GM12878 (cell line): ENCODE measurements at regions not wholly inside any gene's neighbourhood (a gene's known extent, or its start where the extent isn't known, plus 50 kb on each side); places are given as distances from the start of the nearest gene placed in this dataset.

ENCODE experiments used
- ATAC-seq: fragments of 200-7000 bp; cut with Tn5 transposase; 3 replicates; pipeline ENCODE4 v1.9.1; 2020; ENCODE audit warnings: mild to moderate bottlenecking, moderate library complexity
- BruUV-seq: library from RNA; stranded (reverse); fragments of 400-500 nt; replicated peaks from 2 replicates; lab custom pipeline; 2021; lab: Mats Ljungman, UMichigan
- CTCF ChIA-PET: fragments of 300-600 bp; sonication (Branson Sonifier 250); formaldehyde crosslinking; extraction: SDS; loops from one replicate; lab custom pipeline; 2021; ENCODE audit warnings: inconsistent platforms; lab: Yijun Ruan, JAX
- POLR2A ChIA-PET: fragments of 350-600 bp; formaldehyde crosslinking; extraction: SDS; loops from one replicate; lab custom pipeline; 2021; ENCODE audit warnings: inconsistent platforms; lab: Charles Lee
- RAD21 ChIA-PET: fragments of 300-600 bp; sonication (Branson Sonifier 250); formaldehyde crosslinking; loops from one replicate; lab custom pipeline; 2023; ENCODE audit warnings: antibody characterized with exemption; ENCODE audit not compliant: unreplicated experiment; lab: Charles Lee
- SMC1A ChIA-PET: fragments of 300-600 bp; sonication (Branson Sonifier 250); formaldehyde crosslinking; loops from one replicate; lab custom pipeline; 2023; ENCODE audit not compliant: unreplicated experiment, uncharacterized antibody; lab: Charles Lee
- DNase-seq: peaks from one replicate; pipeline ENCODE4 v3.0.0-alpha.2; 2011; ENCODE audit warnings: low read depth, low spot score
- FAIRE-seq: peaks from 3 replicates; lab custom pipeline; 2011; peaks lifted over from hg19 to GRCh38; lab: Jason Lieb, UNC
- H2AFZ ChIP-seq: 2 replicates; pipeline ENCODE4 v1.6.0; 2011; ENCODE audit warnings: low read depth, low read length, control low read depth; ENCODE audit not compliant: control insufficient read depth
- H3K27ac ChIP-seq: 2 replicates; pipeline ENCODE4 v1.5.1; 2011; ENCODE audit warnings: control low read depth; ENCODE audit not compliant: control insufficient read depth, insufficient read depth
- H3K27me3 ChIP-seq, 2 experiments: replicated peaks in 1 of 2; 2 replicates each; pipeline versions ENCODE4 v1.6.0 to v1.6.1; 2011; ENCODE audit warnings: low read length in 1 of 2; ENCODE audit not compliant: control insufficient read depth in 2 of 2, insufficient read depth in 2 of 2
- H3K36me3 ChIP-seq, 2 experiments: 2 replicates each; pipeline ENCODE4 v1.5.1; 2011; ENCODE audit warnings: low read length in 1 of 2; ENCODE audit not compliant: control insufficient read depth in 2 of 2, insufficient read depth in 2 of 2
- H3K4me1 ChIP-seq: 2 replicates; pipeline ENCODE4 v1.6.1; 2011; ENCODE audit warnings: mild to moderate bottlenecking, low read length, moderate library complexity, mixed read lengths; ENCODE audit not compliant: control insufficient read depth, insufficient read depth
- H3K4me2 ChIP-seq: 2 replicates; pipeline ENCODE4 v1.6.0; 2011; ENCODE audit warnings: control low read depth; ENCODE audit not compliant: control insufficient read depth, insufficient read depth
- H3K4me3 ChIP-seq: fragments of 200-600 bp; sonication (generic); 2 replicates; pipeline ENCODE4 v1.5.1; 2016
- H3K79me2 ChIP-seq: 2 replicates; pipeline ENCODE4 v1.6.0; 2011; ENCODE audit warnings: low read length; ENCODE audit not compliant: control insufficient read depth, insufficient read depth
- H3K9ac ChIP-seq: 2 replicates; pipeline ENCODE4 v1.8.0; 2011; ENCODE audit warnings: low read length, control low read depth, mixed read lengths; ENCODE audit not compliant: control insufficient read depth, insufficient read depth
- H3K9me3 ChIP-seq: replicated peaks from 3 replicates; pipeline ENCODE4 v1.5.1; 2011; ENCODE audit warnings: mild to moderate bottlenecking, low read length; ENCODE audit not compliant: control insufficient read depth, insufficient read depth
- H4K20me1 ChIP-seq: 2 replicates; pipeline ENCODE4 v1.6.0; 2011; ENCODE audit not compliant: control insufficient read depth, insufficient read depth
- BCL11A ChIP-seq: IDR thresholded peaks from 2 replicates; pipeline ENCODE4 v1.6.1; 2011; ENCODE audit warnings: low read depth, low read length
- CBX5 ChIP-seq: sonication (generic); IDR thresholded peaks from 2 replicates; pipeline ENCODE4 v1.6.1; 2016; ENCODE audit warnings: low read depth, moderate library complexity, mild to moderate bottlenecking, inconsistent platforms
- IKZF2 ChIP-seq, 2 experiments: fragments of 450-650 bp; IDR thresholded peaks; 2 replicates each; pipeline ENCODE4 v1.6.1; 2017; ENCODE audit warnings: mild to moderate bottlenecking in 2 of 2, moderate library complexity in 2 of 2
- NFXL1 ChIP-seq: fragments of 450-650 bp; IDR thresholded peaks from 2 replicates; pipeline ENCODE4 v1.6.1; 2017; ENCODE audit warnings: antibody characterized with exemption, mild to moderate bottlenecking, borderline replicate concordance
- NRF1 ChIP-seq: conservative IDR thresholded peaks from 2 replicates; pipeline ENCODE4 v1.6.1; 2011; ENCODE audit warnings: mild to moderate bottlenecking, low read depth, low read length, improper control_type of control experiment
- PML ChIP-seq: IDR thresholded peaks from 2 replicates; pipeline ENCODE4 v1.6.1; 2012; ENCODE audit warnings: low read length, inconsistent platforms
- TCF7 ChIP-seq: IDR thresholded peaks from 2 replicates; pipeline ENCODE4 v1.6.1; 2014; ENCODE audit warnings: antibody characterized with exemption, borderline replicate concordance
- ZNF274 ChIP-seq: IDR thresholded peaks from one replicate; pipeline ENCODE4 v1.8.0; 2011; ENCODE audit not compliant: insufficient read length, insufficient read depth
- ZNF384 ChIP-seq: IDR thresholded peaks from 2 replicates; pipeline ENCODE4 v1.6.1; 2012; ENCODE audit warnings: low read depth, mild to moderate bottlenecking, low read length, improper control_type of control experiment, borderline replicate concordance
- WGBS: methylation state at CpG from one replicate; pipeline ENCODE4 v1.1.6; 2016; ENCODE audit warnings: low lambda C conversion rate; ENCODE audit not compliant: insufficient replicate concordance, insufficient coverage; ENCODE audit errors: missing lambda C conversion rate; 5-methylcytosine and 5-hydroxymethylcytosine counted together
- in situ Hi-C: fragments of 300-500 bp; cut with MboI; formaldehyde crosslinking; loops from 9 replicates; pipeline ENCODE4 v1.14.3; 2018; ENCODE audit warnings: mixed read lengths
- intact Hi-C: fragments of 100-400 bp; cut with micrococcal nuclease; formaldehyde crosslinking; loops from one replicate; pipeline ENCODE4 v1.14.2; 2022; ENCODE audit not compliant: unreplicated experiment
- TF ChIP-seq, protein P1 (sequence below): fragments of 450-650 bp; IDR thresholded peaks from 2 replicates; pipeline ENCODE4 v1.6.1; 2017; ENCODE audit warnings: mild to moderate bottlenecking, low read depth, inconsistent platforms; ENCODE audit not compliant: poor library complexity, severe bottlenecking
- TF ChIP-seq, protein P2 (sequence below): IDR thresholded peaks from 2 replicates; pipeline ENCODE4 v1.6.1; 2011; ENCODE audit warnings: borderline replicate concordance, low read depth, mild to moderate bottlenecking, moderate library complexity, mixed read lengths, low read length; ENCODE audit not compliant: insufficient read depth; ENCODE audit errors: extremely low read length
- TF ChIP-seq, protein P3 (sequence below): IDR thresholded peaks from 2 replicates; pipeline ENCODE4 v1.6.1; 2012; ENCODE audit warnings: mild to moderate bottlenecking, low read depth, low read length

DNA sequence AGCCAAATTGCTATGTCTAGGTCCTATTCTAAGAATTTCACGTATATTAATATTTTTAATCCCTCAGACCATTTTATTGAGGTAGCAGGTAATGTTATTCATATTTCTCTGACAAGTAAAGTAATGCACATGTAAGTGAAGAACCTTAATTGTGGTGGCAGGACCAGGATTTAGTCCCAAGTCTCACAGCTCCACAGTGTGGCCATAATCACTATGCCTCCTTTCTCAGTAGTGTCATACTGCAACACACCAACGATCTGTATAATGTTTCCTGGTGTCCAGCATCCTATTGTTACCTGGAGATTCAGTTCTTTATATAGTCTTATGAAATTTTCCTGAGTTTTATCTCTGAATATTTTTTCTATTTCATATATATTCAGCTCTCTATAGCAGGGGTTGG is 340.3 kb downstream of the OLFM4 start:
- TF ChIP-seq ZNF384 (no peak), NFXL1 (no peak), CBX5 (no peak)
- TF ChIP-seq, protein P1, sequence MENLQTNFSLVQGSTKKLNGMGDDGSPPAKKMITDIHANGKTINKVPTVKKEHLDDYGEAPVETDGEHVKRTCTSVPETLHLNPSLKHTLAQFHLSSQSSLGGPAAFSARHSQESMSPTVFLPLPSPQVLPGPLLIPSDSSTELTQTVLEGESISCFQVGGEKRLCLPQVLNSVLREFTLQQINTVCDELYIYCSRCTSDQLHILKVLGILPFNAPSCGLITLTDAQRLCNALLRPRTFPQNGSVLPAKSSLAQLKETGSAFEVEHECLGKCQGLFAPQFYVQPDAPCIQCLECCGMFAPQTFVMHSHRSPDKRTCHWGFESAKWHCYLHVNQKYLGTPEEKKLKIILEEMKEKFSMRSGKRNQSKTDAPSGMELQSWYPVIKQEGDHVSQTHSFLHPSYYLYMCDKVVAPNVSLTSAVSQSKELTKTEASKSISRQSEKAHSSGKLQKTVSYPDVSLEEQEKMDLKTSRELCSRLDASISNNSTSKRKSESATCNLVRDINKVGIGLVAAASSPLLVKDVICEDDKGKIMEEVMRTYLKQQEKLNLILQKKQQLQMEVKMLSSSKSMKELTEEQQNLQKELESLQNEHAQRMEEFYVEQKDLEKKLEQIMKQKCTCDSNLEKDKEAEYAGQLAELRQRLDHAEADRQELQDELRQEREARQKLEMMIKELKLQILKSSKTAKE: no peak
- Histone ChIP-seq H3K27me3 (no peaks in the 10 kb centered on the region), H3K4me3 (no peak overlapping the region), H3K4me1 (no peaks in the 10 kb centered on the region), H3K4me2 (no peak overlapping the region), H3K79me2 (no peaks in the 10 kb centered on the region), H2AFZ (no peak overlapping the region), H3K36me3 (no peaks in the 10 kb centered on the region), H3K9ac (no peak overlapping the region), H3K27ac (no peak overlapping the region), H4K20me1 (no peaks in the 10 kb centered on the region), H3K9me3 (no peaks in the 10 kb centered on the region)
- ChIA-PET SMC1A (interaction anchor here (0.9 kb wide), 1 partner anchor 118 kb away, joined by 4 read pairs; no protein-coding TSS in a partner anchor), POLR2A (no interaction called here), RAD21 (interaction anchor here (2.0 kb wide), 1 partner anchor 119 kb away, joined by 4 read pairs; no protein-coding TSS in a partner anchor), CTCF (interaction anchor here (2.5 kb wide), 1 partner anchor 119 kb away, joined by 7 read pairs; no protein-coding TSS in a partner anchor)
- FAIRE-seq (no peak), DNase-seq (no peak), ATAC-seq (no peak)
- BruUV-seq: no TSS peak
- intact Hi-C loops (no loop called here), in situ Hi-C loops (no loop called here)
- 0% methylated on average over 2 of the region's 2 CpGs for WGBS

DNA sequence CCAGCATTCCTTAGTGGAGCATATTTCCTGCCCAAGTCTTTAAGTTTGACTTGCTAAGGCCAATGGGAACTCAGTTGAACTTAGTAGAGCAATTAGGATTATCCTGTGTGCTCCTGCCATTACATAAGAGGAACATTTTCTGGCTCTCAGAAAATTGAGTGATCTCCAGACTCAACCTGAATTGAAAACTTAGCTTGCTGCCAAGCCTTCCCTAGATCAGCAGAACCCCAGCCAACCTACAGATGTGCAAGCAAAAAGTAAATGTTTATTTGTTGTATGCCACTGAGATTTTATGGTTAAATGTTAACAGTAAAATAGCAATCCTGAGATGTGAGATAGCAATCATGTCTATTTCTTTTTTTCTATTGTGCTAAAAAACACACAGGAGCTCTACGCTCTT is 350.9 kb downstream of the OLFM4 start:
- DNase-seq: no peak
- Histone ChIP-seq H3K4me3 (no peak overlapping the region), H3K27me3 (no peaks in the 10 kb centered on the region), H3K36me3 (no peaks in the 10 kb centered on the region), H2AFZ (no peak overlapping the region), H3K79me2 (no peaks in the 10 kb centered on the region), H3K9ac (no peak overlapping the region), H3K9me3 (no peaks in the 10 kb centered on the region), H3K4me2 (no peak overlapping the region), H4K20me1 (no peaks in the 10 kb centered on the region), H3K4me1 (no peaks in the 10 kb centered on the region), H3K27ac (no peak overlapping the region)
- POLR2A ChIA-PET: no interaction called here
- no peak for FAIRE-seq
- CTCF ChIA-PET: no interaction called here
- no TSS peak for BruUV-seq
- RAD21 ChIA-PET: no interaction called here
- no peak for ATAC-seq
- SMC1A ChIA-PET: no interaction called here
- in situ Hi-C loops: no loop called here
- WGBS: 39% methylated on average over 1 of the region's 1 CpG
- intact Hi-C loops: no loop called here
- TF ChIP-seq PML: no peak
- TF ChIP-seq IKZF2 (IDR thresholded peaks at IDR 0.05): no peak
- no peak for TF ChIP-seq BCL11A
- TF ChIP-seq NRF1: no peak
- TF ChIP-seq, protein P2, sequence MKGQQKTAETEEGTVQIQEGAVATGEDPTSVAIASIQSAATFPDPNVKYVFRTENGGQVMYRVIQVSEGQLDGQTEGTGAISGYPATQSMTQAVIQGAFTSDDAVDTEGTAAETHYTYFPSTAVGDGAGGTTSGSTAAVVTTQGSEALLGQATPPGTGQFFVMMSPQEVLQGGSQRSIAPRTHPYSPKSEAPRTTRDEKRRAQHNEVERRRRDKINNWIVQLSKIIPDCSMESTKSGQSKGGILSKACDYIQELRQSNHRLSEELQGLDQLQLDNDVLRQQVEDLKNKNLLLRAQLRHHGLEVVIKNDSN: no peak
- no peak for TF ChIP-seq ZNF274
- TF ChIP-seq TCF7: no peak
- TF ChIP-seq, protein P3, sequence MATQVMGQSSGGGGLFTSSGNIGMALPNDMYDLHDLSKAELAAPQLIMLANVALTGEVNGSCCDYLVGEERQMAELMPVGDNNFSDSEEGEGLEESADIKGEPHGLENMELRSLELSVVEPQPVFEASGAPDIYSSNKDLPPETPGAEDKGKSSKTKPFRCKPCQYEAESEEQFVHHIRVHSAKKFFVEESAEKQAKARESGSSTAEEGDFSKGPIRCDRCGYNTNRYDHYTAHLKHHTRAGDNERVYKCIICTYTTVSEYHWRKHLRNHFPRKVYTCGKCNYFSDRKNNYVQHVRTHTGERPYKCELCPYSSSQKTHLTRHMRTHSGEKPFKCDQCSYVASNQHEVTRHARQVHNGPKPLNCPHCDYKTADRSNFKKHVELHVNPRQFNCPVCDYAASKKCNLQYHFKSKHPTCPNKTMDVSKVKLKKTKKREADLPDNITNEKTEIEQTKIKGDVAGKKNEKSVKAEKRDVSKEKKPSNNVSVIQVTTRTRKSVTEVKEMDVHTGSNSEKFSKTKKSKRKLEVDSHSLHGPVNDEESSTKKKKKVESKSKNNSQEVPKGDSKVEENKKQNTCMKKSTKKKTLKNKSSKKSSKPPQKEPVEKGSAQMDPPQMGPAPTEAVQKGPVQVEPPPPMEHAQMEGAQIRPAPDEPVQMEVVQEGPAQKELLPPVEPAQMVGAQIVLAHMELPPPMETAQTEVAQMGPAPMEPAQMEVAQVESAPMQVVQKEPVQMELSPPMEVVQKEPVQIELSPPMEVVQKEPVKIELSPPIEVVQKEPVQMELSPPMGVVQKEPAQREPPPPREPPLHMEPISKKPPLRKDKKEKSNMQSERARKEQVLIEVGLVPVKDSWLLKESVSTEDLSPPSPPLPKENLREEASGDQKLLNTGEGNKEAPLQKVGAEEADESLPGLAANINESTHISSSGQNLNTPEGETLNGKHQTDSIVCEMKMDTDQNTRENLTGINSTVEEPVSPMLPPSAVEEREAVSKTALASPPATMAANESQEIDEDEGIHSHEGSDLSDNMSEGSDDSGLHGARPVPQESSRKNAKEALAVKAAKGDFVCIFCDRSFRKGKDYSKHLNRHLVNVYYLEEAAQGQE: no peak
